Kidney (tissue), 13 donors: ENCODE measurements at regions not wholly inside any gene's neighbourhood (a gene's known extent, or its start where the extent isn't known, plus 50 kb on each side); places are given as distances from the start of the nearest gene placed in this dataset.

Experiments
- DNase-seq, 5 donors: peaks; one replicate each; pipeline ENCODE4 v3.0.0-alpha.2; 2013 to 2020
- FAIRE-seq: peaks from 2 replicates; lab custom pipeline; 2012; peaks lifted over from hg19 to GRCh38; lab: Jason Lieb, UNC
- H3K27ac ChIP-seq, 2 donors: one replicate each; pipeline ENCODE4 v1.7.0; 2013; ENCODE audit warnings: low read depth in 2 of 2, low read length in 2 of 2, inconsistent platforms in 1 of 2
- H3K27me3 ChIP-seq: one replicate; pipeline ENCODE4 v1.7.1; 2013; ENCODE audit warnings: low read length, inconsistent platforms; ENCODE audit not compliant: control insufficient read depth, insufficient read depth
- H3K36me3 ChIP-seq, 3 donors: one replicate each; pipeline versions ENCODE4 v1.7.0 to v1.7.1; 2013; ENCODE audit warnings: low read length in 3 of 3, control low read depth in 1 of 3, inconsistent platforms in 1 of 3; ENCODE audit not compliant: insufficient read depth in 3 of 3, control insufficient read depth in 2 of 3
- H3K4me1 ChIP-seq, 3 donors: one replicate each; pipeline versions ENCODE4 v1.7.0 to v1.7.1; 2013; ENCODE audit warnings: low read length in 3 of 3, inconsistent platforms in 1 of 3, low read depth in 1 of 3; ENCODE audit not compliant: control insufficient read depth in 2 of 3, insufficient read depth in 2 of 3
- H3K4me3 ChIP-seq, 3 donors: one replicate each; pipeline versions ENCODE4 v1.7.0 to v1.8.1; 2013; ENCODE audit warnings: low read length in 3 of 3, control low read depth in 1 of 3, inconsistent platforms in 1 of 3
- H3K9ac ChIP-seq, 3 donors: one replicate each; pipeline versions ENCODE4 v1.7.0 to v1.7.1; 2013; ENCODE audit warnings: low read length in 3 of 3, control low read depth in 1 of 3, inconsistent platforms in 1 of 3
- H3K9me3 ChIP-seq, 3 donors: one replicate each; pipeline versions ENCODE4 v1.7.0 to v1.7.1; 2013; ENCODE audit warnings: low read length in 3 of 3, control low read depth in 1 of 3, inconsistent platforms in 1 of 3; ENCODE audit not compliant: control insufficient read depth in 2 of 3, insufficient read depth in 1 of 3
- intact Hi-C: fragments of 100-400 bp; cut with DNase I; formaldehyde crosslinking; loops from one replicate; pipeline ENCODE4 v1.11.1; 2022
- TF ChIP-seq, protein P1 (sequence below): IDR thresholded peaks from 3 replicates; pipeline ENCODE4 v1.5.1; 2012; ENCODE audit warnings: mild to moderate bottlenecking, moderate library complexity, borderline replicate concordance; ENCODE audit not compliant: insufficient read depth; ENCODE audit errors: extremely low read depth
- donor health status: control.
- donor health status: control.
- donor health status: control.
- donor health status: control.
- donor health status: control.
- donor health status: DM: yes; HTN: yes; CAD: no.
- donor health status: Normal renal cell carcinoma (clear cell type).

DNA sequence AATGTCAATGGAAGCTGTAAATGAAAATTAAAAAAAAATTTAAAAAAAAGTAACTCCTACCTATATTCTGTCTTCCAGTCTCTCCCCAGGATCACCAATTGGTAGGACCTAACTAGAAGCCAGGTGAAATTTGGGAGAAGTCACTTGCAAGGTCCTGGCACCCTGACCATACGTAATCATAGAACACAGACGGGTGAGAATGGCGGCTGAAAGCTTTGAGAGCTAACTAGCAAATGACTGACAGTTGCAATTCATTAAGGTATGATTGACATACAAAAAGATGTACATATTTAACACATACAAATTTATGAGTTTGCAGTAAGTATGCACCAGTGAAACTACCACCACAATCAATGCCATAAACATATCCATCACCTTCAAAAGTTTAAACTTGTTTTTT, 372.7 kb upstream of the PSMD7 start:
- no peak overlapping the region for H3K4me3 ChIP-seq
- H3K27me3 ChIP-seq: no peaks in the 10 kb centered on the region
- H3K4me1 ChIP-seq: no peaks in the 10 kb centered on the region
- DNase-seq (no peak), FAIRE-seq (no peak)
- H3K36me3 ChIP-seq: no peaks in the 10 kb centered on the region
- intact Hi-C loops: no loop called here
- H3K27ac ChIP-seq: no peak overlapping the region
- H3K9ac ChIP-seq: no peak overlapping the region
- peaks cover 0 to 3% (median 0%) of the 10 kb centered on the region in 3 donors for H3K9me3 ChIP-seq
- TF ChIP-seq, protein P1, sequence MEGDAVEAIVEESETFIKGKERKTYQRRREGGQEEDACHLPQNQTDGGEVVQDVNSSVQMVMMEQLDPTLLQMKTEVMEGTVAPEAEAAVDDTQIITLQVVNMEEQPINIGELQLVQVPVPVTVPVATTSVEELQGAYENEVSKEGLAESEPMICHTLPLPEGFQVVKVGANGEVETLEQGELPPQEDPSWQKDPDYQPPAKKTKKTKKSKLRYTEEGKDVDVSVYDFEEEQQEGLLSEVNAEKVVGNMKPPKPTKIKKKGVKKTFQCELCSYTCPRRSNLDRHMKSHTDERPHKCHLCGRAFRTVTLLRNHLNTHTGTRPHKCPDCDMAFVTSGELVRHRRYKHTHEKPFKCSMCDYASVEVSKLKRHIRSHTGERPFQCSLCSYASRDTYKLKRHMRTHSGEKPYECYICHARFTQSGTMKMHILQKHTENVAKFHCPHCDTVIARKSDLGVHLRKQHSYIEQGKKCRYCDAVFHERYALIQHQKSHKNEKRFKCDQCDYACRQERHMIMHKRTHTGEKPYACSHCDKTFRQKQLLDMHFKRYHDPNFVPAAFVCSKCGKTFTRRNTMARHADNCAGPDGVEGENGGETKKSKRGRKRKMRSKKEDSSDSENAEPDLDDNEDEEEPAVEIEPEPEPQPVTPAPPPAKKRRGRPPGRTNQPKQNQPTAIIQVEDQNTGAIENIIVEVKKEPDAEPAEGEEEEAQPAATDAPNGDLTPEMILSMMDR: no peak

DNA sequence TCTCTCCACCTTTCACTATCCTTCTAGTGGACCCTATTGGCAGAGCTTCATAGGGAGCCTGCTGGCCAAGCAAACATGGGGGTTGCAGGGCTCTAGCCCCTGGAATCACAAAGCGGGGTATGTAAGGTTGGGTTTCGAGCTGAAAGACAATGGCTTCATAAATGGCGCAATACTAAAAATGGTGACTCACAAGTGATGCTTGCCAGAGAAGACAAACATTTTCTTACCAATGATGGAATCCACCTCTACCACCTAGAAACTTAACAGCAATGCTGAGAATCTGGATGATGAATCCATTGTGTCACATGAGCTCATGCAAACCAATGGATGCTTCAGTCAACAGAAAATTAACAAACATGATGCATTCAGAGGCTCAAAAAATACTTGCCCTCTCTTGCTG, 375.3 kb upstream of the PSMD7 start:
- H3K4me3 ChIP-seq: no peak overlapping the region
- H3K36me3 ChIP-seq: no peaks in the 10 kb centered on the region
- no peak for DNase-seq
- H3K9ac ChIP-seq: no peak overlapping the region
- H3K4me1 ChIP-seq: no peaks in the 10 kb centered on the region
- intact Hi-C loops: no loop called here
- no peak overlapping the region for H3K27ac ChIP-seq
- no peak for FAIRE-seq
- no peaks in the 10 kb centered on the region for H3K27me3 ChIP-seq
- TF ChIP-seq, protein P1: no peak
- no peaks in the 10 kb centered on the region for H3K9me3 ChIP-seq

DNA sequence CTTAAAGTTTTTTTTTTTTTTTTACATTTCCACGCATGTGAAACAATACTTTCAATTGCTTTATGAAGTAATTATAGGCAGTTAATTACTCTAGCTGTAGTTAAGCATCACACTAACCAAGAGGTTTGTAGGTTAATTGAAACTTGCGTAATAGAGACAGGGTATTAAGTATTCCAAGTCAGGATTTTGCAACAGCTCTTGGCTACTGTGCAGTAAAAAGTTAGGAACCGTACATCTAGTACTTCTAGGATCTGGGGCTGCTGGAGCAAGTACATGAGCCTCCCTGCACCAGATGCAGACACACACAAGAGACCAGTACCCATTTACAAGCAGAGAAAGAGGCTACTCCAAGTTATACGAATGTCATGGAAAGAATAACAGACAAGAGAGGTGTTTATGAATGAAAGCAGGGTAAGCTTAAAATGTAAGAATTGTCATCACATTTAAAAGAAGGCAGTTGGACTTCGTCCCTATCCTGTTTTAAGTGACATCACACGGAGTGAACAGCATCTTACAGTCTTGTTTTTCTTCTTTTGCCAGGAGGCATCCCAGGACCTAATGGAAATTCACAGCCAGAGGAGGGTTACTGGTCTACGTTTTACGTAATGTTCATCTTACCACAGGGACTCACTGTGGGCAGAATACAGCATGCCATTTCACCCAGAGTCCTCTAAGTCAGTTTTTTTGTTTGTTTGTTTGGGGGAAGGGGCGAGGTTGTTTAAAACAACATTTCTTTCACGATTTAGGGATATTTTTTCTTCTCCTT, 379.6 kb upstream of the PSMD7 start:
- TF ChIP-seq, protein P1: no peak
- intact Hi-C loops: no loop called here
- Histone ChIP-seq H3K4me3 (no peak overlapping the region), H3K27ac (no peak overlapping the region), H3K36me3 (no peaks in the 10 kb centered on the region), H3K4me1 (no peaks in the 10 kb centered on the region), H3K9me3 (no peaks in the 10 kb centered on the region), H3K9ac (no peak overlapping the region), H3K27me3 (no peaks in the 10 kb centered on the region)
- DNase-seq (no peak), FAIRE-seq (no peak)
